Coronary artery (tissue), 2 donors: ENCODE measurements at regions not wholly inside any gene's neighbourhood (a gene's known extent, or its start where the extent isn't known, plus 50 kb on each side); places are given as distances from the start of the nearest gene placed in this dataset.
"Not testable (repeated sequence)": the region's sequence is repeated elsewhere in the genome, so short reads cannot be mapped to it uniquely, and the experiment has no call there.

Experiments used
- DNase-seq: peaks from one replicate; pipeline ENCODE4 v3.0.0-alpha.2; 2017; ENCODE audit warnings: low spot score
- H3K27ac ChIP-seq, 2 donors: fragments of 200-600 bp; sonication (generic); one replicate each; pipeline ENCODE4 v1.5.1; 2016 to 2019
- H3K4me3 ChIP-seq: fragments of 200-600 bp; sonication (generic); 2 replicates; pipeline ENCODE4 v1.5.1; 2016; ENCODE audit warnings: mild to moderate bottlenecking, moderate library complexity

DNA sequence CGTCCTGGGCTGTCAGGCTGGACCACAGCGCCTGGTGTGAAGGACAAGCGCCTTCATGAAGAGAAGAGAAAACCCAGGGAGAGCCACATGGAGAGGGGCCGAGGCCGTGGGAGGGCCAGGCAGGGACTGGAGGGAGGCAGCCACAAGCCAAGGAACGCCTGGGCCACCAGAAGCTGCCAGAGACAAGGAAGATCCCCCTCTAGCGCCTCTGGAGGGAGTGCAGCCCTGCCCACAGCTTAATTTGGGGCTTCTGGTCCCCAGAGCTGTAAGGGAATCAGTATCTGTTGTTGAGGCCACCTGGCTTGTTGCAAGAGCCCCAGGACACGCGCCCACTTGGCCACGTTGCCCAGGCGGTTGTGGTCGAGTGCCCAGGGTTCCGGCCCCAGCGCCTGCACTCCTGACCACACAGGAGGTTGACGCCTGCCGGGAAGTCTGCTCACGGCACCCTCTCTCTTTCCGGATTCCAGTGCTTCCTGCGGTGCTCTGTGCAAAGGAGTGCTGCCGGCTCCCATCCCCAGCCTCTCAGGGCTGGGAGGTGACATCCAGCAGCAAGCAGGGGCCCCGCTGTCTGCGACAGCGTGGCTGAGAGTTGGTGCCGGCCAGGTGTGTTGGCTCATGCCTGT lies 4431.0 kb upstream of the TPTE start:
- H3K4me3 ChIP-seq, DNase-seq: not testable (repeated sequence)

DNA sequence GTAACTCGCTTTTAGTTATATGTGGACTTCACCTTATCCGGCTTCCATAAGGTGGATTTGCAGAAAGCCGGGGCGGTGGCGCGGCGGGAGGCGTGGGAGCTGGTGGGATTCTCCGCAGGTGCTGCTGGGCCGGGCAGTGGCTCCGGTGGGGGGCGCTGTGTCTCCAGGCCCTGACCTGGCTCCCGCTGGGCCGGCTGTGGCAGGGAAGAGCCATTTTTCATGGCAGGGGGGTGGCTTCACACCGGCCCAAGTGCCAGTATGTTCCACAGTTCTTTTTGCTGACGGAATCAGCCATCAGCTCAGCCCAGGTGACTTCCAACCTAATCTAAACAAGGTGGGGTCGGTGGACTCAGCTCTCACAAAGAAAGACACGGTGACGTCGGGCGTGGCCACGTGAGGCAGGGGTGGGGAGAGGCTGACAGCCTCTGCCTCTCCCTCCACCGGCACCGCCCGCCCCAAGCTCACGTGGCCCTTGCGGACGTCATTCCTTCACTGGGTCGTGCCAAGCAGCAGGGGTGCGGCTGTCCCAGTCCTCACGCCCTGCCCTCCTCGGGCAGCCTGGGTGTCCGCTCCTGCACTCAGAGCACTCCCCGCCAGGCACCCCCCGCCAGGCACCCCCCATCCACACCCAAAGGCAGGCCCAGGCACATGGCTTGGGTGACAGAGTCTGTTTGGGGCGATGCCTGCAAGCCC lies 4429.9 kb upstream of the TPTE start:
- not testable (repeated sequence) for H3K27ac ChIP-seq, DNase-seq, H3K4me3 ChIP-seq

More for the DNA sequence above, 4431.0 kb upstream of the TPTE start:
- H3K27ac ChIP-seq = not testable (repeated sequence)

DNA sequence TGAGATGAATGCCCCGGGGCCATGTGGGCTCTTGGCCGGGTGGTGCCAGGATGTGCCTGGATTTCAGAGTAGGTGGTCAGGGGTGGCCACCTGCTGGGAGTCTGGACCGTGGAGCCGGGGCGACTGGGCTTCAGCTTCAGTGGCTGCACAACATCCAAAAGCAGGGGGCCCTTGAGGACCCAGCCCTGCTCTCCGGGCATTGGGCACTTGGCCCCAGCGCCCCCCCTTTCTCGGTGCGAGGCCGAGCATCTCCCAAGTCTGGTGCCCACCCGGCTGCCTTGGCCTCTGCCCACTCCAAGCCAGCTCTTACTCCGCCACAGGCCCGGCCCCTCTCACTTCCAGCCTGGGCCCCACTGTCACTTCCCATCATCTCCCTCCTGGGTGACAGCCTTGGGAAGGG lies 4429.0 kb upstream of the TPTE start:
- H3K27ac ChIP-seq, H3K4me3 ChIP-seq, DNase-seq: not testable (repeated sequence)

DNA sequence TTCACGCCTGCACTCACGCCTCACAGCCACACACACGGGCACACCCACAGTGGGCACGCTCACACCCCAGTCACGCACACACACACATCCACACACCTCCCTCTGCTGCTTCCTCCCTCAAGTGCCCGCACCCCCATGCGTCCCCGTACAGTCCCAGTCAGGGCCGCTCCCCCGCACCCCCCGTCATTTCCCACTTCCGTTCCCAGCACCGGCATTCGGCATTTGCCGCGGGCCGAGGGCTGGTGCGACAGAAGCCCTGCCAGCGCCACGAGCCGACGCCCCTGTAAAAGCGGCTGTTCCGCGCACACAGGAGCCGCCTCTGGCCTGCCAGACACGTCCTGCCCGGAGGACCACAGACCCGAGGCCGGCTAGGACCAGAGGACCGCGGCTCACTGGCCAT lies 4428.0 kb upstream of the TPTE start:
- H3K4me3 ChIP-seq, H3K27ac ChIP-seq, DNase-seq: not testable (repeated sequence)

DNA sequence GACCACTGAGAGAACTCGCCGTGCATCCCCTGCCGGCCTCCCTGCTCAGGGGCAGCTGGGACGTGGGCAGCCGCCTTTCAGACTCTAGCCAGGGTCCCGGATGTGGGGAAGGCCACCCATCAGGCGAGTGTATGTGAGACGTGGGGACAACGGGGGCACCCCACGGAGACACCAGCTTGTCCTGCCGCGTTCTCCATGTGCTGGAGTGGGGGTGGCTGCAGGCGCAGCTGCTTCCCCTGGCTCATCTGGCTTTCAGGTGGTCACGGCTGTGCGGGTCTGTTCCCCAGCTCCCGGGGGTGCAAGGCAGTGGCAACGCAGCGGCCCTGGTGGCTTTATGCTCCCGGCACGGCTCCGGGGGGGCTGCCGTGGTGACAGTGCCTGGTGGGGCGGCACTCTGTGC lies 4427.5 kb upstream of the TPTE start:
- H3K4me3 ChIP-seq, H3K27ac ChIP-seq, DNase-seq: not testable (repeated sequence)

DNA sequence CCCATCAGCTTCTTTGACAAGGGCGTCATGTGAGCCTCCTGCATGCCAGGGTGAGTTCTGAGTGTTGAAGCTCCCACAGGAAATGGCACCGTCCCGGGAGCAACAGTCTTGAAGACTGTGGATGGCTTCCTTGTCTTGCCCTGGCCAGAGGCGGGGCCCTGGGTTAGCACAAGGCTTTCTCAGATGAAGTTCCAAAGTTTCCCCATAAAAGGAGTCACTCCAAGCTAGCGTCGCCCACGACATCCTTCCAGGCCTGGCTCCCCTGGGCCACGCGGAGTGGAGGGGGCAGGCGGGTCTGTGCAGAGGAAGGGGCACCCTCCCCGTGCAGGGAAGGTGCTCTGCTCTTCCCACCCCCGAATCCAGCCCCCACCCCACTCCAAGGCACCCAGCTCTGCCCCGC lies 4426.1 kb upstream of the TPTE start:
- not testable (repeated sequence) for H3K27ac ChIP-seq, DNase-seq, H3K4me3 ChIP-seq

DNA sequence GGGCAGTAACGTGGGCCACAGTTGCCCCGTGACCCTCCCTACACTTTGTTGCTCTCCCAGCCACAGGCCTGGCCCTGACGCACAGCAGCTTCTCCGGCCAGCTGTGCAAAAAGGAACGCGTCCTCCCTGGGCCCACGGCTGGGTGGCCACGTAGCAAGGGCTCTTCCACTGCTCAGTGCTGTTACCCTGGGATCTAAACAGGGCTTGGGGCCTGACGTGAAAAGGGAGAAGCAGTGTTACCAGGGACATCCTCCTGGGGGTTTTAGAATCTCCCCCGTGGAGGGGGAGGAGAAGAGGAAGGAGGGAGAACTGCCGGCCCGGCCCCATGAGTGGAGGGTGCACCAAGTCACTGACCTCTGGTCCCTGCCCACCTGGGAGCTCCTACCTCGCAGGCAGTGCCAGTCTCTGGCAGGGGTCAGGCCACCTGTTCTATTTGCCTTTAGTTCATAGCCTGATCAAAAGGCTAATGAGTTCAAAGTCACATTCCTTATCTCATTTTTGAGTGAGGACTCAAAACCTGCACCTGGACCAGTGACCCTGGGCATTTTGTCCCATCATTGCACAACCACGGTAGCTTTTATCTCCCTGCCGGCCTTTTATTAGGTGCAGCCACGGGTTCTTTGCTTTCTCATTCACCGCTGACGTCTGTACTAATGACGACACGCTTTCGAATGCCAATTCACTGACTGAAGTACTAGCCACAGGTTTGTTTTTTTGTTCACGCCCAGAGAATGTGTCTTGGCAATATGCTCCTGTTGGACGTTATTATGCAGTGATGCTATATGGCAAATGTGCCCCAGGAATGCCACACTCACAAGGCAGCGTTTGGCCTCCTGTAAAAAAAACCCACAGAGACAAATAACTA lies 4424.6 kb upstream of the TPTE start:
- not testable (repeated sequence) for DNase-seq, H3K4me3 ChIP-seq, H3K27ac ChIP-seq

DNA sequence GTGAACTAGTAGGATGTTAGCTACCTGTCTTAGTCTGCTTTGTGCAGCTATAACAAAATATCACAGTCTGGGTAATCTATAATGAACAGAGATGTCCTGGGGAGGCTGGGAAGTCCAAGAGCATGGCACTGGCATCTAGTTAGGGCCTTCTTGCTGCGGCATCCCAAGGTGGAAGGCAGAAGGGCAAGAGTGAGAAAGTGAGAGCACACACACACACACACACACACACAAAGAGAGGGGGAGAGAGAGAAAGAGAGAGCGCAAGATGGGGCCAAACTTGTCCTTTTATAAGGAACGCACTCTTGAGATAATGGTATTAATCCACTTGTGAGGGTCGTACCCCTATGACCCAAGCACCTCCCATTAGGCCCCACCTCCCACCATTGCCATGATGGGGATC lies 4423.6 kb upstream of the TPTE start:
- not testable (repeated sequence) for DNase-seq, H3K27ac ChIP-seq, H3K4me3 ChIP-seq

DNA sequence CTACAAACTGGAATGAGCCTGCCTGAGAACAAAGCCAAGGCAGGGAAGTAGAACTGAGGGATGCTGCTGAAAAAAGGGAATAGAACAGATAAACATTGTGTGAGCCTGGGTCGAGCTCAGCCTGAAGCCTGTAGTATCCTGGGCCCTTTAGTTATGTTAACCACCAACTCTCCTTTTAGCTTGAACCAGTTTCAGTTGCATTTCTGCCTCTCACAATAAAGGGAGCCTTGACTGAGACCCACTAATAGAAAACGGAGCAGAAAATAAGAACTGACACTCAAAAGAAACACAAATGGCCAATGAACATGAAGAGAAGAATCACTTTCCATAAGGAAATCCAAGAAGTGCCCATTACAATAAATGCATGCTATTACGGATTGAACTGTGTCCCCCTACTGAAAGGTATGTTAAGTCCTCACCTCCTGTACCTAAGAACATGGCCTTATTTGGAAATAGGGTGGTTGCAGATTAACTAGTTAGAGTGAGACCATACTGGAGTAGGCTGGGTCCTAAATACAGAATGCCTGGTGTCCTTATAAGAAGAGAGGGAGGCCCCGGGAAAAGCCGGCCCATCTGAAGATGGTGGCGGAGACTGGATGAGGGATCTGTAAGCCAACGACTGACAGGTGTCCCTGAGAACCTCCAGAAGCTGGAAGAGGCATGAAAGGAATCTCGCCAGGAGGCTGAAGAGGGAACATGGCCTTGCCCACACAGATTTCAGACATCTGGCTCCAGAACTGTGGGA lies 4423.0 kb upstream of the TPTE start:
- DNase-seq, H3K4me3 ChIP-seq, H3K27ac ChIP-seq: not testable (repeated sequence)

DNA sequence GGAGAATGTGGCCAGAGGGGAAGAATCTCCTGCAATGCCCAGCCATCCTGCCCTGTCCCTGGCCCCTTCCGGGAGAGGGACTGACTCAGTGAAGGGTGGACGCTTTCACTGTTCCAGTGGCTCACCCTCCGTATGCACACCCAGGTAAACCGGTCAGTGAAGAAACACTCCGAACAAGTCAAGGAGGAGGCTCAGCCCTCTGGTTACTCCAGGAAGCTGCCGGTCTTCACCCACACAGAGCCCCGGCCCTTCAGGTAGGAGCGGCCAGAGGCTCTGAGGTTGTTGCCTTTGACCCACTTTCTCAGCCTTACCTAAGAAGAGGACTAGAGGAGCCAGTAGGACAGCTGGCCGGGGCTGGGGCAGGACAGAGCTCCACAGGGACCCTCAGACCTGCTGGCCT lies 4419.8 kb upstream of the TPTE start:
- H3K4me3 ChIP-seq, H3K27ac ChIP-seq, DNase-seq: not testable (repeated sequence)

DNA sequence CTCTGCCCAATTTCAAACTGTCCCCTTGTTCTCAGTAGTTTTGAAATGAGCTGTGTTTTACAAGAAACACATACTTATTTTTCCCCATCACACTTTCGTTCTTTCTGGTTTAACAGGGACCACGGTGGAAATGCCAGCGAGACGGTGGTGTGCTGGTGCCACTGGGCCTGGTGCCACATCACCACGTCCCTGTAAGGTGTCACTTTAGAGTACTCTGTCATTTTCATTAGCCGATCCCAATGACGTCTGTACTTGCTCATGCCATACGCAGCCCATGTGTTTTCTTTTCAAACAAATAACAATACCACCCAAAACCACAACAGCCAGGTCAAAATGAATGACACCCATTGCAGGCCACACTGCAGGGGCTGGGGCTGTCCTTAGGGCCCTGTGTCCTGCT lies 4416.8 kb upstream of the TPTE start:
- DNase-seq, H3K27ac ChIP-seq, H3K4me3 ChIP-seq: not testable (repeated sequence)

DNA sequence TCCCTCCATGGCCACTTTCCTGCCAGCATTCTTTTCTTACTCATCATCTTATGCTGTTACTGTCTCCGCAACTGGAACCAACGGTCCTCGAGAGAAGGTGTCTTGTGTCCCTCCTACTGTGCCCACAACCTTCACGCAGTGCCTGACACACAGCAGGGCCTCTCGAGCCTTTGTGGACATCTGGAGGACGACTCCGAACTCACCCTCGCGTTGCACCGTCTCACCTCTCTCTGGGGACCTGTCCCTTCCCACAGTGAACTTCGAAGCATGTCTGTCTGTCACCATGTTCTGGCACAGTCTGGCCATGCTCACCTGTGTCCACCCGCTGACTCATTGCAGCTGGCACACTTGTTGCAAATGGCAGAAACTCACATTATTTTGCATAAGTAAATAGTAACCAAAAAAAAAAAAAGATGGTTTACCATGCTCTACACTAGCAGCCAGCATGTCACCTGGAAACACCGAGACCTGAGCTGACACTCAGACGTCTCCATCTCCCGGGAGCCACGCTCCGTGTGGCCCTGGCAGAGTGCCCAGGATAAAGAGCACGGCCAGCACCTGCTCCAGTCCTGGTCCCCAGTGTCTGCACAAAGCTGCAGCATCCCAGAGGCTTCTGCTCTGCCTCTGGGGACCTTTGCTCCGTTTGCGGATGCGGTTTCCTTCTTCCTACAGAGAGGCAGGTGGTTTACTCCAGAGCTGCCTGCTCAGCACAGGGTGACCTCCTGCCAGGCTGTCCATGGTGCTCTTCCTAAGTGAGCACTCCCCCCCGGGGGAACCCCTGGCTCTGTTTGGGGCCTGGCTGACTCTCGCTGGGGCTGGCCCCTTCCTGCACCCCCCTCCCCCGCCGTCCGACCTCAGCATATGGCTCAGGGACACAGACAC lies 4414.5 kb upstream of the TPTE start:
- not testable (repeated sequence) for DNase-seq

DNA sequence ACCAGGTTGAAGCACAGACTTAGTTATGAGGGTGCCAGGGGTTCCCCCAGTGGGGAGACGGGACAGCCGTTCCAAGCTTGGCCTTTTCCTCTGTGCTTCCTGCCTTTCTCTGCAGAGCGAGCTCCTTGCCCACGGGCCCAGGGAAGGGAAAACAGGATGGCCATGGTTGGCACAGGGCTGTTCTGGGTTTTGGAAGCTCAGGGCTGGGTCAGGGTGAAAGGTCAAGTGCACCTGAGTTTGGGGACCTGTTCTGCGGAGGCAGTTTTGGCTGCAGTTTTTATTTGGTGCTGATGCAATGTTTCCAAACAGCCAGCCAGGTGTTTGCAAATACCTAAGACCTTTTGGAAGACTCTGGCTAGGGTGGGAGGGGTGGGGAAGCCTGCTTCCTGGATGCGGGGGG lies 4412.5 kb upstream of the TPTE start:
- not testable (repeated sequence) for DNase-seq

More for the DNA sequence above, 4414.5 kb upstream of the TPTE start:
- not testable (repeated sequence) for H3K4me3 ChIP-seq, H3K27ac ChIP-seq

DNA sequence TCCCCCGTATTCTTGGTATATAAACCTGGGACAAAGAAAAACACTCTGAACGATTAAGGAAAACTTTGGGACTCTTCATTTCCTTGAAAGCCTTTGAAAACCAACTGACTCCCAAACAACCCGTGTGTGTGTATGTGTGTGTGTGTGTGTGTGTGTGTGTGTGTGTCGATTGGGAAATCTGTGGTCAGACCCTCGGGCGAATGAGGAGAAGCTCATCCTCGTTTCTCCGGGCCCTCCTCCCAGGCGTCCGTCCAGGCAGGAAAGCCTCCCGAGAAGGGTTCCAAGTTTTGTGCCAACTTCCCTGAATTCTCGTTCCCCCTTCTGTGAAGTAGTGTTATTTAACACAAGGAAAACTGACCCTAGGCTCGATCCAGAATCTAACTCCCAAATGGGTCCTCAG lies 4411.6 kb upstream of the TPTE start:
- Histone ChIP-seq H3K27ac (peak overlapping the region in 1 of 2 donors; percentile 45), H3K4me3 (peak overlapping the region; percentile 34)
- not testable (repeated sequence) for DNase-seq

More for the DNA sequence above, 4412.5 kb upstream of the TPTE start:
- H3K4me3 ChIP-seq, H3K27ac ChIP-seq: not testable (repeated sequence)

DNA sequence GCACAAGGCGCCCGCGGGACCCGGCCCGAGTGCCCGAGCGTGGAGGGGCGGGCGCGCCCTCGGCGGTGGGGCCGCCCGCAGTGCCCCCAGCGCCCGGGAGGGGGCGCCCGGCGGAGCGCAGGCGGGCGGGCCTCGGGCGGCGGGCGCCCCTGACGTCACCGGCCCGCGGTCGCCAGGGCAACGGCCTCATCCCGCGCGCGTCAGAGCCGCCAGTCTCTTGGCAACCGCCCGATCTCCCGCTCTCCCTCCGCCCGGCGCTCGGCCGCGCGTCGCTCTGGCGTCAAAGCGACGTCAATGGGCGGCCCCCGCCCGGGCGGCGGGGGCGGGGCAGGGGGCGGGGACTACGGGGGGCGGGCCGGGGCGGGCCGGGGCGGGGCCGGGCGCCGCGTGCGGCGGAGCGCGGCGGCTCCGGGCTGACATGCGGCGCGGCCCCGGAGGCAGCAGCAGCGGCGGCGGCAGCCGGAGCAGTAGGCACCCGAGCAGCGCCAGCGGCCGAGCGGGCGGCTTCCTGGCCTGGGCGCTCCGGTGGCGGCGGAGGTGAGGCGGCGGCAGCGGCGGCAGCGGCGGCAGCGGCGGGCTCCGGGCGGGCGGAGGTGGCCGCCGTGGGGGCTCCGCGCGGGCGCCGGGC lies 4410.6 kb upstream of the TPTE start:
- H3K4me3 ChIP-seq = peak overlapping the region; percentile 66
- DNase-seq, H3K27ac ChIP-seq: not testable (repeated sequence)

DNA sequence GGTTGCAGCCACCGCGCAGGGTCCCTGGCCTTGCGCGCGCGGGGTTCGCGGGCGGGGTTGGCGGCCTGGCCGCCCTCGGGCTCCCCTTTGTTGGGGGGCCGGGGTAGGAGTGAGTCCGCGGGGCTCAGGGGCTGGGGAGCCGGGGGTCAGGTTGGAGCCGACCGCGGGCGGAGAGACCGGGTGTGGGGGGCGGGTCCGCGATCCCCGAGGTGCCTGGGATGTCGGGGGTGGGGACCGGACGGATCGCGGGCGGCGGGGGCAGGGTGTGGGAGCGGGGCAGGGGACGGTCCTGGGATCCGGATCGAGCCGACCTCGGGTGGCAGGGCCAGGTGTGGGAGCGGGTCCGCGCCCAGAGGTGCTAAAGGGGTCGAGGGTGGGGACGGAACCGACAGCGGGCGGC lies 4410.0 kb upstream of the TPTE start:
- not testable (repeated sequence) for DNase-seq
- Histone ChIP-seq H3K4me3 (peak overlapping the region; percentile 66), H3K27ac (peak overlapping the region in 1 of 2 donors; percentile 54)

DNA sequence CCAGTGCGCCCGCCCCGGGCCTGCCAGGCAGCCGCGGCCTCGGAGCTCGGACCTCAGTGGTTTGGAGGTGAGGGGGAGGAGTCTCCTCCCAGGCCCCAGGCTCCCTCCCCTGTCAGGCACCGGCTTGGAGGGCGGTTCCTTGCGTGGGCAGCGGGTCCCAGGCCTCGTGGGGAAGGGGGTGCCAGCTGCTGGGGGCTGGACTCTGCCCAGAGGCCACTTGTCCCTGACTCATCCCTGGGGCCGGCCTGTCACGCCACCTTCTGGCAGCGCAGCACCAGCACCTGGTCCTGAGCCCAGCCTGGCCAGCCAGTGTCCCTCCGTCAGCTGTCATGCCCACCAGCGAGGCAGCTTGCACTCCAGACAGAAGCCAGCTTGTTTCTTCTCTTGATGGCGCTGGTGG lies 4403.0 kb upstream of the TPTE start:
- not testable (repeated sequence) for H3K4me3 ChIP-seq, DNase-seq, H3K27ac ChIP-seq

DNA sequence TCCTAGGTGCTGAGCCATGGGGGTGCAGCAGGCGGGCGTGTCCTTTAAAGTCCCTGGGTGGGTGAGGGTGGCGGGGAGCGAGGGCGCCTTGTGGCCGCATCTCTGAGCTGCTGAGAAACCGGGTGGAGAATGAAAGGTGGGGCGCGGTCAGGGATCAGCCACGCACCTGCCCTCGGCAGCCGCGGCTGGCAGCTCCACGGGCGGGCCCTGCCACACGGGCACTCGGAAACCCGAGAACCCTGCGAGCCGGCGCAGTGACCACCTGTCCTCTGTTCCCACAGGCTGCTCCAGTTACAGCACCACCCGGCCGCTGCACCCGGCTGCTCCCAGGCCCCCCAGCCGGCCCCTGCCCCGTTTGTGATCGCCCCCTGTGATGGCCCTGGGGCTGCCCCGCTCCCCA lies 4400.5 kb upstream of the TPTE start:
- not testable (repeated sequence) for H3K27ac ChIP-seq, DNase-seq, H3K4me3 ChIP-seq
